Fibroblast of lung (primary cell): ENCODE measurements at regions not wholly inside any gene's neighbourhood (a gene's known extent, or its start where the extent isn't known, plus 50 kb on each side); places are given as distances from the start of the nearest gene placed in this dataset.

Source experiments
- CTCF ChIP-seq, 2 donors: IDR thresholded peaks in 1 of 2; conservative IDR thresholded peaks in 1 of 2; 1 replicate in 1 of 2; 2 replicates in 1 of 2; pipeline ENCODE4 v1.5.1; 2011 to 2012; ENCODE audit warnings: low read length in 2 of 2, control low read depth in 1 of 2, inconsistent platforms in 1 of 2, low read depth in 1 of 2, mild to moderate bottlenecking in 1 of 2
- EZH2 ChIP-seq: IDR thresholded peaks from 2 replicates; pipeline ENCODE4 v1.5.1; 2012; ENCODE audit warnings: low read length, control low read depth, mild to moderate bottlenecking; ENCODE audit errors: missing control alignments

GRCh38 chr12:41891226-41891625, 253.4 kb downstream of the GXYLT1 start:
- no peak for TF ChIP-seq CTCF (conservative IDR thresholded peaks at IDR 0.05 in 1 of 2, IDR thresholded peaks at IDR 0.05 in 1 of 2; ENCODE audit: low read depth in 1 of 2, low read length in 2 of 2)
- no peak for TF ChIP-seq EZH2
